ENCODE measurements at regions not wholly inside any gene's neighbourhood (a gene's known extent, or its start where the extent isn't known, plus 50 kb on each side); places are given as distances from the start of the nearest gene placed in this dataset.

GRCh38 chr15:97759363-97759762 is 201.1 kb upstream of the ARRDC4 start:
- TF ChIP-seq CTCF (IDR thresholded peaks at IDR 0.05; ENCODE audit: low read depth, low read length) (no peak), EZH2phosphoT487 (IDR thresholded peaks at IDR 0.05; ENCODE audit: low read depth) (no peak)

Measured in OCI-LY3 (cell line).